Activated CD4-positive, alpha-beta T cell treated with anti-CD3 and anti-CD28 coated beads for 24 hours (primary cell): ENCODE measurements at regions not wholly inside any gene's neighbourhood (a gene's known extent, or its start where the extent isn't known, plus 50 kb on each side); places are given as distances from the start of the nearest gene placed in this dataset.
"Not testable (repeated sequence)": the region's sequence is repeated elsewhere in the genome, so short reads cannot be mapped to it uniquely, and the experiment has no call there.

ENCODE experiments used
- DNase-seq, 2 donors: peaks; one replicate each; pipeline ENCODE4 v3.0.0-alpha.2; 2020; ENCODE audit warnings: low read depth in 2 of 2

DNA sequence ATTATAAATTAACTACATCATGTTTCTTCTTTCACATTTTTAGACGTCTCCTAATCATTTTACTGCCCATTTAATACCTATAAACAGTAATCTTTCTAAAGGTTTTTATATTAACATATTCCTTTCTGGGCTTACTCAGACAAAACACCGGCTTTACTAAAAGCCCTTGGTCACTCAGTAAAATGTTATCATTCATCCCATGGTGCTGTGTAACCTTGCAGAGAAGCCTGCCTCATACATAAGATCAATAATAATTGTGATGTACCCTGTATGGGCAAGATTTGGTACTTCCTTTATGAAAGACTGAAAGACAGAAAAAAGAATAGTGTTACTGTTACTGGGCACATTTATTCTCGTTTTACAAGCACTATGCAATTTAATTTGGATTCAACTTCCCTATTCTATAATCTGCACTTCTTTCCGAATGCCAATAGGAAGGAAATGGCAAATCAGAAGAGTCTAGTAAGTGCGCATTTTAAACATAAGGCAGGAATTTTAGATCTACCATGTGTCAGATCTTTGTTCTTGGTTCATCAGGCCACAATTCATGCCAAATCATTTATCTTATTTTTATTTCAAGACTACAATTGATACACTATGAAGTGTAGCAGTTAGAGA, 522.2 kb downstream of the CSNK1G3 start:
- DNase-seq = no peak

DNA sequence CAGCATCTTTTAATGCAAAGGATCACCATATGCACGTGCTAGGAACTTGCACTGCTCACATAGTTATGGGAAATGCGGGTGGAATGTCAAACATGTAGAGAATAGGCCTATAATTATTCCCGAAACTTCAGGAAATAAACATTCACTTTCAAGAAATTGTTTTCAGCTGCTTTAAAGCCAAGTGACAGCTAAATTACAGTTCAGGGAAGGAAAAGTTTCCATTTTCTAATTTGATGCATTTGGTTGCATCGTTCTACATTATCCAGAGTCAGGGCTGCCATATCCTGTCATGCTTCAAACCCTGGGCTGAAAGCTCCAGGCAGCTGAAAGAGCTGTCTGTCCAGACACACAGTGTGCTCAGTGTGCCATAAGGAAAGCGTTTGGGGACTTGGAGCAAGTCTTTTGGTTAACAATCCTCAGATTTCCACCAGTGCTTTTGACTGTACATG, 518.1 kb downstream of the CSNK1G3 start:
- no peak for DNase-seq

DNA sequence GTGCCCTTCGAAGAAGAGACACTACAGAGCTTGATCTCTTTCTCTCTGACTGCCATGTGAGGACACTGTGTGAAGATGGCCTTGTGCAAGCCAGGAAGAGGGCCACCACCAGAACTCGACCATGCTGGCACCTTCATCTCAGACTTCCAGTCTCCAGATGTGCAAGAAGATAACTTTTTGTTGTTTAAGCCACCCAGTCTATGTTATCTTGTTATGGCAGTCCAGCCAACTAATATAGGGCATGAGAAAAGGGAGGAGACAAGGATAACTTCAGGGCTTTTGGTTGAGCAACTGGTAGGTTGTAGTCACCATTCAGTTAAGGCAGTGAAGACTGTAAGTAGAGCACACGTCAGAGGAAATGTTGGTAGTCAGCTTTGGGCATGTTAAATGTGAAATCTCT, 515.5 kb downstream of the CSNK1G3 start:
- DNase-seq = no peak

DNA sequence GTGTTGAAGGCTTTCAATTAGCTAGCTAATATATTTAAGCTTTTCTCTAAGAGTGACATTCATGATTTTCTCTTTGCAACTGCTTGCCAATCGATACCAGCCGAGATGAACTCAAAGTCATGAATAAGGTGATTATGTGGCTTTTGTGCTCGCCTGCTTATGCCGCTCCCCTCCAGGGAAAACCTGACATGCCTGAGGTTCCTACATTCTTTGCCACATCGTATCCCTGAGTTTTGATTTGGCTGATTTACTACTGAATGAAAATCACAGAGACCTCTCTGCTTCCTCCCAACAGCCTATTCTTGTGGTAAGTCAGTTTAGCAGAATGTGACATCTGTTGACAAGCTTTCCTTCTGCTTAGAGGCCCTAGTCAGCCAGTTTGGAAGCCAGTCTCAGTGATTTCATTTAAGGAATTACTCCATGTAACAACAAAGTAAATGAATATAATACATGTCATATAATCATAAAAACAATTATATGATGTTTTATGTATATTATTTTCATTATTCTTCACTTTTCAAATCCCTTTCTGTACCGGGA, 513.4 kb downstream of the CSNK1G3 start:
- no peak for DNase-seq

DNA sequence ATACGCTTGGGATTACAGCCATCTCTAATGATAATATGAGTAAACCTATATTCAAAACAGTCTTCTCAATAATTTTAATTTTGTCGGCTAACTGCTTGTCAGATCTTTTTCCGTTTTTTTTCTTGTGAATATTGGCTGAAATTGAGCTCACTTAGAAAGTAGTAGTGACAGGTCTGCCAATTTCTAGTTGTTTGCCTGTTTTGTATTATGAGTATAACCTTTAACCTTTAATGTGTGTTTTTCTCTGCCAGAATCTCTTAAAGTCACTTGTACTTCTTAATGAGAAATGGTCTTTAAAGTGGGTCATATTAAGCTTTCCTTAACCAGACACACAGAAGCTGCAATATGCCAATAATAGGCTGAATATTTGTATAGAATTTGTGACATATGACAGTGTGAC, 511.0 kb downstream of the CSNK1G3 start:
- no peak for DNase-seq

DNA sequence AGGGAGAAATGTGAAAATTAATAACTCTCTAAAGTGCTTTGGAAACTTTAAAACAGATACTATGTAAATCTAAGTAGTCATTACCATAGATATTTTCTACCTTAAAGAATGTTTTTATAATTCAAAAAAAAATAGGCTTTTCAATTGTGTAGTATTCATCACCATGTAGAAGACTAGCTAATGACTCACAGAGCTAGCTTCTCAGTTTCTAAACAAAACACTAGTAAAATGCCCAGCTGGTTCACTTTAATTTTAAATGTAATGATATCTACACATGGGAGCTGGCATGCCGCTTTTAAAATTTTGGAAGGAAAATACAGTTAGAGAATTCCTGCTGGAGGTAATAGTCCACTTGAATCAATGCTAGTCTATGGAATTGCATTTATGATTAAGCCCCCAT, 509.8 kb downstream of the CSNK1G3 start:
- DNase-seq = no peak

DNA sequence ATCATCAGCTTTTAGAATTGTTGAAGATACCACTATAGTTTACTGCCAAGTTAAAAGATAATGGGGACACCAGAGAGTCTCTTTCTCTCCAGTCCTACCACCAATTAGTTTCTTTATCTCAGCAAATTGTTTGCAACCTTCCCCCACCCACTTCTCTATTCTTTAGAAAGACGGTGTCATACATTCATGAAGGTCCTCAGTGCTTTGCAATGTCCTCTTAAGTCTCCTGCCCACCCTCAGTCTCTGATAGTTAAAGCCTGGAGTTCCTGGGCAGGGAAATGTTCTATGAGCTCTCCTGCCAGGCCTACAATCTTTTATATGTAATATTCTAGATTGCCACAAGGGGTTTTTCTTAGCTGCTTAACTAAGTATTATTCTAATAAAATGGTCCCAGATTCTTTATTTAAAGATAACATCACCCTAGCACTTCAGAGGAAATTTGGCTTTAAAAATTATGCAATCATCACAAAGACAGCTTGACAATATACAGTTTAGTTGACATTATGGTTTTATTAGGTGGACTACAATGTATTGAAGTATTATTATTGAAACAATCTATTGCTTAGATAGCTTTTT, 509.2 kb downstream of the CSNK1G3 start:
- DNase-seq = no peak

DNA sequence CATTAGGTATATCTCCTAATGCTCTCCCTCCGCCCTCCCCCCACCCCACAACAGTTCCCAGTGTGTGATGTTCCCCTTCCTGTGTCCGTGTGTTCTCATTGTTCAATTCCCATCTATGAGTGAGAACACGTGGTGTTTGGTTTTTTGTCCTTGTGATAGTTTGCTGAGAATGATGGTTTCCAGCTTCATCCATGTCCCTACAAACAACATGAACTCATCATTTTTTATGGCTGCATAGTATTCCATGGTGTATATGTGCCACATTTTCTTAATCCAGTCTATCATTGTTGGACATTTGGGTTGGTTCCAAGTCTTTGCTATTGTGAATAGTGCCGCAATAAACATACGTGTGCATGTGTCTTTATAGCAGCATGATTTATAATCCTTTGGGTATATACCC, 505.3 kb downstream of the CSNK1G3 start:
- not testable (repeated sequence) for DNase-seq

DNA sequence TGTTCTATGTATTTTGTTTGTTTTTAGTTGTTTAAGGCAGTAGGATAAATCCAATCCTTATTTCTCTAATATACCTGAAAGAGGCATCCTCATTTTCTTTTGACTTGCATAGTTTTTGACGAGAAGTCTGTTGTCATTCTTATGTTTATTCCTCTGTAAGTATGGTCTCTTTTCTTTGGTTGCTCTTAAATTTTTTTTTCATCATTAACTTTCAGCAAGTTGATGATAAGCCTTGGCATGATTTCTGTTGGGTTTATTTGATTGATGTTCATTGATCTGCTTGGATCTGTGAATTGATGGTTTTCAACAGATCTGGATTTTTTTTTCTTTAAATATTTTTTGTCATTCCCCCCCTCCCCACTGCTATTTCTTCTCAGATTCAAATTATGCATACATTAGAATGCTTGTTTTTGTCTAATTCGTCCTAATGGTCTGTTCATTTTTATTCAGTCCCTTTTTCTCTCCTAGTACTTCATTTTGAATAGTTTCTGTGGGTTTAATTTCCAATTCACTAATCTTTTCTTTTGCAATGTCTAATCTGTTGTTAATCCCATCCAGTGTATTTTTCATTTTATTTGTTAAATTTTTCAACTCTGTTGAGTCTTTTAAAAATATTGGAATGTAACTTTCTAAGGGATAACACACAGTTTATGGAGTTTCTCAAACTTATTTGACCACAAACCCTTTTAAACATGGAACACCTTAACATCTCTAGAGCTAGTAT, 495.9 kb downstream of the CSNK1G3 start:
- DNase-seq = no peak

DNA sequence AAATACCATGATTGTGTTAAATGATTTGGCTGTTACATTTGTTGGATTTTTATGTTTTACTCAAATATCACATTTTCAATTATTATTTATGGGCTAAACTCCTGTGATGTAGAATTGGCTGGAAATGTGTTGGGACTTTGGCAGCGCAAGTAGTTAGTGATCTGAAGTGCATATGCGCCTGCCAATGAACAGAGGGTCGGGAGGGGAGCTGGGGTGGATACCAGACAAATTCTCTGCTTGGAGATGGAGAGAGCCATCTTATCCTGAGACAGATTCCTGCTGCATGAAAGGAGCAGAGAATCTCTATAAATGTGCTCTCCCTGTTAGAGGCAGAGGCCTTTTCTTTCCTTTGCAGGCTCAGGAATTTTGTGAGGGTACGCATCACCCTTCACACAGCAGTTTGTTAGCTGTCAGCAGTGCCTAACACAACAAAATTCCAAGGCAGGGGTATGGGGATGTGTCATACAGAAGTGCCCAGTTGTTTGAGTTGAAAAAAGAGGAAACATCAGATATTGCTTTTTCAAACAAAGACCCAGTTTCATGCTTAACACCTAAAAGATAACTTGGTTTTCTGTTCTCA, 489.1 kb downstream of the CSNK1G3 start:
- no peak for DNase-seq

DNA sequence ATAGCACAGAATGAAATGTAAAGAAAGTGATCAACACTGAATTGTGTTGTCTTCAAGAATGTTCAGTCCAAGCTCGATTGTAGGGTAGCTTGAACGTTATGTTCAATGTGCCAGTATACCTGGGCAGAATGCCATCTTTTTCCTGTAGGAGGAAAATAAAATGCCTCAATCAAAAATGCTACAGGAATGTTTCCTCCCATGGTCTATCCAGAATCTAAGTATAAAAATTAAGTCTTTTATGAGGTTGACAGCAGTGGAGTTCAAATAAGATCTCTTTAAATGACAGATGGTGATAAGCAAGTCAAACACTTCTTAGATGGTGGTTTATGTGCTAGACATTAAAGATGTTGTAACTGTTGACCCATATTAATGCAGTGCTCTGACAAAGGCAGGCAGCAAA, 488.6 kb downstream of the CSNK1G3 start:
- no peak for DNase-seq

DNA sequence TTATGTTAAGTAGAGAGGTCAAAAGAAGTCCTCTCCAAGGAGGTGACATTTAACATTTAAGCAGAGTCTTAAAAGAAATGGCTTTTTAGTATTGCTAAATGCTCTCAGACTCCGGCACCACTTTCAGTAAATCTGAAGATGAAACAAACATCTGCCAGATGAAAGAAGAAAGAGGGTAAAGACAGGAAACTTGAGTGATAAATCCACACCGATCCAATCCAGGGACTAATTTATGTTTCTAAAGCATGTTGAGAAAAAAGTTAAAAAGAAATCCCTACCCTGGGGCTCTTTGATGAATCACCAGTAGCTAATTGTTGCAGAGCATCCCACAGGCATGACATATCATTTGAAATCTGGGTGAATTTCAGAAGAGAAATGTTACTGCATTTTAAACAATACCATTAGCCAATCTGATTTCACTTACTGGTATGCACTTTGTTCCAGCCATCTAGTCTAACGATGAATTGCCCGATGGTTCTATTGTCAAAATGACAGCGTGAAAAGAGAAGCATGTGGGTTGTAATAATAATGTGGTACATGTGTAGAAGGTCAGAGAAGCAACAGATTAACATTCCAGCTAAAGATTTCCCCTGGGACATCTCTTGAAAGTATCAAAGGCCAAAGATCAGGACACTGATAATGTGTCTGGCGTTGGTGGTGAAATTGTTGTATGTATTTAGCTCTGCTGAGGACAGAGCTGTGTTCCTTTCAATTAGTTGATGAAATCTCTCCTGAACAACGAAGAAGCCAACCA, 485.7 kb downstream of the CSNK1G3 start:
- no peak for DNase-seq

DNA sequence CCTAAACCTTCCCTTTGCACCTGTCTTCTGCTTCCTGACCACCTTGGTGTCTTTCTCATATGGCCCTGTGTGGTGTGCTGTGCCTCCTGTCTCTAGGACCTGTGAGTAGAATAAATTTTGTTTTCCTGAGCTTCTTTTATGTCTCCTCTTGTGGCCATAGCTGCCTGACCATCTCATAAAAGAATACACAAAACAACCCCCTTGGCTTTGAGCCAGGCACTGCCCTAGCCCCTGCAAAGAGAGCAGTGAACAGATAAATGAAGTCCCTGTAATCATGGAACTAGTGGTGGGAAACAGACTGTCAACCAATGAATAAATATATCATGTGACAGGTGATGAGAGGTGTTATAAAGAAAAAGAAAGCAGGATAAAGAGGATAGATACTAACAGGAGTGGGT, 485.1 kb downstream of the CSNK1G3 start:
- no peak for DNase-seq

DNA sequence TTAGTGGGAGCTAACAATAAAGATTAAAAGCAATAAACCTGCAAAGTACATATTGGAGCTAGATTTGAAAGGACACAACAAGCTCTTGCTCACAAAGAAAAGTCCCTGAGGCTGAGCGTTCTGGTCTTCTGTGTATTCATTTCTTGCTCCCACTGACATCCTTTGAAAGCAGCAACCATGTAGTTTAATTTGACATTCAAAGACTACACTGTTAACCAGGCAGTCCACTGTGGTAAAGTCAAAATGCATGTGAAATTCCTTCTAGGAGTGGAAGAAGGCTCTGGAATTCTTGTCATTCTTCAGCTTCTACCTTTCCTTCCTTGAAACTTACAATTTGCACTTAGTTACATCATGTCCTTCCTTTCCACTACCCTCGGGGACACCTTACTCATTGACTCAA, 480.7 kb downstream of the CSNK1G3 start:
- no peak for DNase-seq

DNA sequence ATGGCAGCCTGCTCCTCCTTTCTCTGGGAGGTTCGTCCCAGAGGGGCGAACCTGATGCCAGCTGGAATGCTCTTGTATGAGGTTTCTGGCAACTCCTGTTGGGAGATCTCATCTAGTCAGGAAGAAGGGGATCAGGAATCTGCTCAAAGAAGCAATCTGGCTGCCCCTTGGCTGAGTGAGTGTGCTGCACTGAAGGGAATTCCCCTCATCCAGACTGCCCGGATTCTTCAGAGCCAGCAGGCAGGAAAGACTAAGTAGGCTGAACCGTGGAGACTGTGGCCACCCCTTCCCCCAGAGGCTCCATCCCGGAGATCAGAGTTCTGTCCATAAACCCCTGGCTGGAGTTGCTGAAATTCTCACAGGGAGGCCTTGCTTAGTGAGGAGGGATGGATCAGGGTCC, 476.0 kb downstream of the CSNK1G3 start:
- no peak for DNase-seq

DNA sequence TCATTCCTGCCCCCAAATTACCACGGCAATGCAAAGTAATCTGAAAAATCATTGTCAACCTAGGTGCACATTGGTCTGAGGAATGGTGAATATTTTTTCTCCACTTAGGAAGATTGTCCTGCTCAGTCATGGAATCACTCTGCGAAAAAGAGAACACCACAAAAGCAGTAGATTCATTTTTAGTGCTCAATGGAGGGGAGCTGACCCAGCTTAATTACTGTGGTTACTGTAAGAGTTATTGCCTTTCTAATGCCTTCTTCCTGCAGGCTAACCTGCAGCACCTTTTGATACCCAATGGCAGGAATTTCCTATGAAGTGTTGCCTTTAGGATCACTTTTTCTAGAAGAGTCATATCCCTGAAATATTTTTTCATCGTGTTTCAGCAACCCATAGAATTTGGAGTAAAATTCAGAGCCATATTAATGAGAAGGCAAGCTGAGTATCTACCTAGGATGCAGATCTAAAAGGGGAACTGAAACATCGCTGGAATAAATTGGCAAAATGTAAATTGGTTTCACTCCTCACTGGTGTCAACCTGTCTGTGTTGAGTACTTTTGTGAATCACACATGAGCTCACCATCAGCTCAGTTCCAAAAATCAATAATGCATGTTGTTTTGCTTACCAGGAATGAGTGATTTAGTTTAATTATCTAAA, 464.5 kb downstream of the CSNK1G3 start:
- DNase-seq = no peak

DNA sequence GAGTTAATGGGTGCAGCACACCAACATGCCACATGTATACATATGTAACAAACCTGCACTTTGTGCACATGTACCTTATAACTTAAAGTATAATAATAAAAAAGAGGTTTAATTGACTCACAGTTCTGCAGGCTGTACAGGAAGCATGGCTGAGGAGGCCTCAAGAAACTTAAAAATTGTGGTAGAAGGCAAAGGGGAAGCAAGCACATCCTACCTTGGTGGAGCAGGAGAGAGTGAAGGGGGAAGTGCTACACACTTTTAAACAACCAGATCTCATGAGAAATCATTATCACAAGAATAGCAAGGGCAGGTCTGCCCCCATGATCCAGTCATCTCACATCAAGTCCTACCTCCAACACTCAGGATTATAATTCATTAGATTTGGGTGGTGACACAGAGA, 463.5 kb downstream of the CSNK1G3 start:
- not testable (repeated sequence) for DNase-seq

DNA sequence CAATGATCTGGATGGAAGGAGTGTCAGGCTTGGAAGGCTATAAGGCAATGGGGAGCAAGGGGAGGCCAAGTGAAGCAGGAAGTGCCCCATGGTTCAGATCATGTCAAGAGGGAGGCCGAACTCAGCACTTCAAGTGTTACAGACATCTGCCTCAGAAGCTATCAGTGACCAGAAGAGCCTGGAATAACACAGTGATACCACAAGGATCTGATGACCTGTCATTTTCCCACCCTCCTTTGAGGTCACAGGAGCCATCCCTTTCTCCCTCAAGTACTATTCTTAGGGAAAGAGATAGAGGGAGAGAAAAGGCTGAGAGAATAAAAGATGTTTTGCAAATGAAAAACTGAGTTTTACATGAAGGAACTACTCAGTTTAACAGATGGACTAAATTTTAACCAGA, 454.8 kb downstream of the CSNK1G3 start:
- no peak for DNase-seq

DNA sequence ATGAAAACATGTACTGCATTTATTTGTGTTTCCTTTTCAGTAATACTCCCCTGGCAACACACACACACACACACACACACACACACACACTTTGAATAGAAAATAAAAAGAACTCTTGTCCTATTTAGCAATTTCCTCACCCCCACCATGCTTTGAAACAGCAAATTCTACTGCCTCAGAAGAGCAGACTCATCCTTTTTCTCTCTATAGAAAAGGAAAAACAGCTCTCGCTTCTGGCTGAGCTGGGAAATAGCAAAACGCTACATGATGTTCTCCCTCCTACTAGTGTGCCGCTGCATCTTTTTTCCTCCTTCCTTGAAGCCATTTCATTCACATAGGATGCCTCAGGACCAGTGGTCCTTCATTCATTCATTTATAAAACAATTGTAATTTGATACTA, 453.6 kb downstream of the CSNK1G3 start:
- DNase-seq = no peak

DNA sequence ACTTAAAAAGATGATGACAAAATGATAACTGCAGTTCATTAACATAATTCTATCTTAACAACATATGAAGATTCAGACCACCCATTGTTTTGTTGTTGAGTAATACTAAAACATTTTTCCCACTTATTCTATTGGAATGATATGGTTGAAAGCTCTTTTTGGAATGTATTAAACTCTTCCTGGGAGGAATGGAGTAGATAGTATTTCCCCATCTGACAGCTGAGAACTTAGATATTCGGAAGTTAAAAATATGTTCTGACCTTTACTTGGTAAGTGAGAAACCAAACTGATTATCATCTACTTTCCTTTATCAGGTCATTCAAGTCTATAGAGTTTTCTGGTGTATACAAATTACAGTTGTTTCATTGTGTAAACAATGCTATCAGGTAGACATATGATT, 452.9 kb downstream of the CSNK1G3 start:
- DNase-seq = no peak

DNA sequence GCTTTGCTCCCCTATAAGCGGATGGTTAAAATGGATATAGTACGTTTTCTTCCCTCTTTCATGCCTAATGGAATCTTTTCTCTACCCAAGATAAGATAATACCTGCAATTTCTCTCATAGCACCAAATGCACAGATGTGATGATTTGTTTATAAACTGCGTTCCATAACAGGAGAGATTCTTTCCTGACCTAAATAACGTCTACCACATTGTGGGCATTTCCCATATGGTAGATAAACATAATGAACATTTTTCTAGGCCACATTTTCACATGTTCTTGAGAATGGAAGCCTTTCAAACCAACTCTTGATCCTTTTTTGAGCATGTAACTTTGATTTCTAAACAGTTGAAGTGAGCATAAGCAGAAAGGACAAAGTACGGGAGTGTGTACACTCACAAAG, 448.5 kb downstream of the CSNK1G3 start:
- no peak for DNase-seq

DNA sequence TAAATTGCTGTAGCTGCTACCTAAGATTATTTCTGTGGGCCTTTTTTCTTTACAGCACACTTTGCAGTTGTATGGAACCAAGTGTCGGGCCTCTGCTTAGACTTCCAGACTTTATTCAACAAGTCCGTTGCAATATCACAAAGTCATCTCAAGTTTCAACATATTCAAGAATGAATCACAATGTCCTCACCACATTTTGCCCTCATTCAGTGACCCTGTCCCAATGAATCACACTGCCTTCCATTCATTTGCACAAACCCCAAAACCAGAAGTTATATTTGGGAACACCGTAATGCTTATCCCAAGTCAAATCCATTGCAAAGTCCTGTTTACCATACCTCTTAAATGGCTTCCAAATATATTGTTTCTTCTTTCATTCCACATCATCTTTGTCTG, 439.6 kb downstream of the CSNK1G3 start:
- DNase-seq = no peak
